Right lung (tissue), 2 donors: ENCODE measurements at regions not wholly inside any gene's neighbourhood (a gene's known extent, or its start where the extent isn't known, plus 50 kb on each side); places are given as distances from the start of the nearest gene placed in this dataset.
"Not testable (repeated sequence)": the region's sequence is repeated elsewhere in the genome, so short reads cannot be mapped to it uniquely, and the experiment has no call there.

Source experiments
- DNase-seq, 2 donors: peaks; one replicate each; pipeline ENCODE4 v3.0.0-alpha.2; 2013

GRCh38 chr6:155690820-155691219, 235.2 kb upstream of the NOX3 start:
- no peak for DNase-seq

- no peak for DNase-seq
These were observed 232.0 kb upstream of the NOX3 start for GRCh38 chr6:155687645-155688044.

DNA sequence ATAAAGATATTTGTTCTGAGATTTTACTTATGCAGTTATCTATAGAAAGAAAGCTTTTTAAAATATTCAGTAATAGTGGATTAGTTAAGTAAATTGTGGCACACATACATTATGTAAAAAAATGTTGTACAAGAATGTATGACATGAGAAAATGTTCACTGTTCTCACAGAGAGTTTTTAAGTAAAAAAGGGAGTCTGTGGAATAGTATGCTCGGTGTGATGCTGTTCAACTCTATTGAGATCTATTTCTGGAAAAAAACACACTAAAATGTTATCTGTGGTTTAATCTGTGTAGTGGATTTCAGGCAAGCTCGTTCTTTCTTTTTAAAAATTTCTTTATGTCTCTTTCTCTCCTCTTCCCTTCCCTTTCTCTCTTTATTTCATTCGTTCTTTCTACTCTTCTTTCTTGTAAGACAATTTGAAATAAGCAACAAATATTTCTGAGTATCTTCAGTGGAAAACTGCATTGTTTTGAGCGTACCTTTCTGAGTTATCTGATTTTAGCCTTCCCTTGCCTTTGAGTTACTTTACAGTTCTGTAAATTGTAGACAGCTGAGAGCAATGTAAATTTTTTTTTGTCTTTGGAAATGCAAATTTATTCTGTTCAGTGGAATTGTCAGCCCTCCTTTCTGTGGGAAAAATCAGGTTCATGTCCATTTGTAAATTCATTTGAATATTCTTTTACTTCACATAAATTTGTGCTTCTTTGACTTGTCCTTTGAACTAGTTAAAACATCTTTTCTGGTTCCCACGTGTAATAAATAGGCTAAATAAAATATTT, 229.0 kb upstream of the NOX3 start:
- DNase-seq: no peak

DNA sequence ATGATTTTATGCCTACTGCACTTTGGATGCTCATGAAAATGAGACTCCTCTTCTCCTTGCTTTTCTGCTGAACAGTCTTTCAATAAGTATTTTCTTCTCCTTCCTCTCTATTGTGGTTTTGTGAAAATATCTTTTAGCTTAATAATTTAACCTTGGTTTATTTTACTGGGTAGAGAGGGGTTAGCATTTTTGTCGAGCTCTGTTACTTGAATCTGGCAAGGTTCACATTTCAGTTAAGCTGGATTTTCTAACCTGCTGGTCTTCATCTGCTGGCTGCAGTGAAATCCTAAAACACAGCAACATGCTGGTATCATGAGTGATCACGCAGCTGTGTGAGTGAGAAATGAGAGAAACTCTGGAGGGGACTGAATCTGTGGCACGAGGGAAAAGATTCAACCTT, 222.7 kb upstream of the NOX3 start:
- no peak for DNase-seq

DNA sequence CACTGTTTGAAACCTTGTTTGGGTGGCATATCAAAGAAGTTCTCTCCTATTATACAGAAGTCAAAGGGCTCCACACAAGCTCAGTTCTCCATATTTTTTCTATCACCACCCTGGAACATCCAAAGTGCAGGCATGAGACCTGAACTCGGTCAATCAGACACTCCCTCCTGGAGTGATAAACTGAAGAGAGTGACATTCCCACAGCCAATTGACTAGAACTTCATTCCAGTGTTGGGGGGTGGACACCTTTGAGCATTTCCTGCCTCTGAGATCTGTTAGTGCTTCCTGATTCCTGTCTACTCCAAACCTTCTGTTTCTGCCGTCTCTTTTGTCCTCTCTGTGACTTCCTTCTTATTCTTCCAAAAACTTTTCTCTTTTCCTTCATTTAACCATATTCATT, 220.7 kb upstream of the NOX3 start:
- DNase-seq: no peak

DNA sequence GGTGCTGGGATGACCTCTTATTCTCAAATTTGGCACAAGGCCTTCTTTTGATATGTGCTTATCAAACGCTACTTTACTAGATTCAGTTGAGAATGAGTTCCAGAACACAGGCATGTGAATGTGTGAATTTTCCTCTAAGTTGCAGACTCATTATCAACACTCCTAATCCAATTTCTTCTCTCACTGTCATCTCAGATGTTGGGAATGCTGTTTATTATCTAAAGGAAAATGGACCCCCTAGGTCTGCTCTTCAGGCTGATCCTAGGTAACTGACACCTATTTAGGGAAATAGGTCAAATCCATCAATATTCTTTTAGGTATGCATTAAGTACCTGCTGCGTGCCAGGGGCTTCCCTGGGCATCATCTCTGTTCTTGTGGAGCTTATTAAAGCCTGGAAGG, 215.0 kb upstream of the NOX3 start:
- DNase-seq: no peak

GRCh38 chr6:155660251-155660977, 204.8 kb upstream of the NOX3 start:
- DNase-seq: no peak

- no peak for DNase-seq
These were observed 200.4 kb upstream of the NOX3 start for GRCh38 chr6:155656024-155656423.

DNA sequence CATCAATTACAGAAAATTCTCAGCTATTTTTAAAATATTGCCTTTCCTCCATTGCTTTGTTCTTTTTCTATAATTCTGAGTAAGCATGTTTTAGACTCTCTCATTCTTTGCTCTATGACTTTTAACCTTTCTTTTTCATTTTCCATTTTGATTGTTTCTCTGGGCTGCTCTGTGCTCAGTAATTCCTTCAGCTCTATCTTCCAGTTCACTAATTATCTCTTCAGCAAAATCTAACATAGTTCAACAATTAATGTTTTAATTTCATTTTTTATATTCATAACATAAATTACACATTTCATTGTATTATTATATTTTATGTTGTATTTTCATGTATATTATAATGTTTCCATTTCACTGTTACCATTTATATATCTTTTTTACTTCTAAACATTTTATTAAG, 198.8 kb upstream of the NOX3 start:
- DNase-seq: no peak

GRCh38 chr6:155648301-155648700, 192.7 kb upstream of the NOX3 start:
- DNase-seq: no peak

- DNase-seq: no peak
These were observed 191.7 kb upstream of the NOX3 start for GRCh38 chr6:155647354-155647753.

- DNase-seq: peak; percentile 41 to 46
These were observed 190.8 kb upstream of the NOX3 start for GRCh38 chr6:155646443-155646842.

GRCh38 chr6:155645325-155645724, 189.7 kb upstream of the NOX3 start:
- DNase-seq: no peak

GRCh38 chr6:155641603-155642002, 186.0 kb upstream of the NOX3 start:
- no peak for DNase-seq

DNA sequence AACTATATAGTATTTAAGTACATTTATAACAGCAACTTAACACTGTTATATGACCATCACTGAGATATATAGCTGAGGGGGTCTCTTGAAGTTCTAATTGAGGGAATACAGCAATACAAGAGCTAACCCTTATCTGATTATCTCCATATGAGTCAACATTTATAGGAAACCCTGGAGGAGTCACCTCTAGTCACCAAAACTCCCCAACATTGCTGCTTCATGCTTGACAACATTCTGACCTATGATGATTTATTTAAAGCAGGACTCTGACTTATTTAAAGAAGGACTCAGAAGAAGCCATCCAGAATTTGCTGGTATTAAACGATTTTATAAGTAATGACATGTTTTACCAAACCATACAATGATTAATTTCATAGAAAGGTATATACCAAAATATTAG, 182.6 kb upstream of the NOX3 start:
- DNase-seq: no peak

- DNase-seq: no peak
These were observed 179.8 kb upstream of the NOX3 start for GRCh38 chr6:155635416-155635815.

DNA sequence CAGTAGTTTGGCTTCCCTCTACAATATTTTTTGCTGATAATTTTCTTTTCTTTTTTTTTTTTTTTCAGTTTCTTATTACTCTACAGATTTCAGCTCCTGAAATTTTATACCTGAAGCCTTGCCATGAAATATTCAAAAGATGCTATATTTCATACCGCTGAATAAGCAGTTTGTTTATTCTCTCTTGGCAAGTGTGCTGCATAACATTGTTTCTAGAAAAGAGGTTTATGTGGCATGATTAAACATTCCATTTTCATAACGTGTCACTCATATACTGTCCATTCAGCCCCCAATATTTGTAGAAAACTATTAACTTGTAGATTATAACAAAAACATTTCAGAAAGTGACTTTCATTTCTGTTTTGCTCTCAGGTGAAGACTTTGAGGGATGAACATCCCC, 174.4 kb upstream of the NOX3 start:
- DNase-seq: no peak

- no peak for DNase-seq
These were observed 174.0 kb upstream of the NOX3 start for GRCh38 chr6:155629652-155630051.

DNA sequence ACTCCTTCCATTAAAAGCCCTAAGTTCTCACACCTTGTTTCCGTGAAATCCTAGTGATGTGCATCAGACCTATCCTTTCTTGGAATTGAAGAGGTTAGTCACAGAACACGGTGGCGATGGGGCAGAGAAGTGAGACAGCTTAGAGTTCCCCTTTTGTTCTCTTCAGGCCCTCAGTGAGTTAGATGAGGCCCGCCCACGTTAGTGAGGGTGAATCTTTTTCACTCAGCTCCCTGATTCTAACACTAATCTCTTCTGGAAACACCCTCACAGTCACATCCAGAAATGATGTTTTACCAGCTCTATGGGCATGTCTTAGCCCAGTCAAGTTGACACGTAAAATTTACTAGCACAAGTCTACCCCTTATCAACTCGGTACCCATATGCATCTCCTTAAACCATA, 172.7 kb upstream of the NOX3 start:
- DNase-seq: no peak

- not testable (repeated sequence) for DNase-seq
These were observed 172.1 kb upstream of the NOX3 start for GRCh38 chr6:155627722-155628212.

DNA sequence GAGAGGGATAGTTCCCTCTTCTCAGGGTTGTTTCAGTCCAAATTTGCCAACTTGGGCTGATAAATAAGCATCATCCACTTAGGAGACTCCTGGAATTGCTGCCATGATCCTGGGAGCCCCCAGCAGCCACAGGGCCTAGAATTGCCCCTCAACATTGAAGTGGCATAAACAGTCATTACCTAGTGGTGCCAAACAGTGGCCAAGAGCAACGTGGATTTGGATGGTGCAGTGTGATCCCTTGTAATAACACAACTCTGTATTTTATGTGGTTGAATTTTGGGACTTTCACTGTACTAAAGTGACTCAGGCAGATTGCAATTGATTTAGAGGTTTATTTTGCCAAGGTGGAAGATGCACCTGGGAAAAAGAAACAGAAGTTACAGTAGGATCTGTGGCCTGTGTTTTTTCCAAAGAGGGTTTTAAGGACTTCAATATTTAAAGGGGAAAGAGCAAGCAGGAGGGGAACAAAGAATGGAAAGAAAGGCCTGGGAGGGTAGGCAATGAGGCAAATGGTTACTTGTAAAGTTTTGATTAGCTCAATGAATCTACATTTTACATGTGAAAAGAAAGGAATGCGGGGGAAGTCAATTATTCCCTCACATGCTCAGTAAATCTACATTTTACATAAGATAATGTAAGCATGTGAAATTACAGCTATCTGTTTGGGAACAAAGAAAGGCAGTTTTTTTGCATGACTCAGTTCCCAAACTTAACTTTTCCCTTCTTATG, 168.0 kb upstream of the NOX3 start:
- no peak for DNase-seq

DNA sequence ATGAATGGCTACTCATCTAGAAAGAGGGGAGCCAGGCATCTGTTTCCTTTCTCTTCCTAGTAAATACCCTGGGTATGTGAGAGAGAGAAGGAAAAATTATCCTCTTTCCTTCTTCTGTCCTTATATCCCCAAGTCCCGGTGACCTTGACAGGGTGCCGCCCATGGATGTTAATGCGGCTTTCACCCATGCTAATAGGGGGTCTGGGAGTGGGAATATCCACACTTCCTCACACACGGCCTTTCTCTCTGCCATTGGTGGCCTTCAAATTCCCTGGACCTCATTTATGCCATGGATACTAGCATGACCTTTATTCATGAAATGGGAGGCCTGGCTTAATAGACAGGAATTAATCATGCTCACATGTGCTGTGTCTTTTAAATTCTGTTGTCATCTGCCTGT, 159.0 kb upstream of the NOX3 start:
- no peak for DNase-seq

DNA sequence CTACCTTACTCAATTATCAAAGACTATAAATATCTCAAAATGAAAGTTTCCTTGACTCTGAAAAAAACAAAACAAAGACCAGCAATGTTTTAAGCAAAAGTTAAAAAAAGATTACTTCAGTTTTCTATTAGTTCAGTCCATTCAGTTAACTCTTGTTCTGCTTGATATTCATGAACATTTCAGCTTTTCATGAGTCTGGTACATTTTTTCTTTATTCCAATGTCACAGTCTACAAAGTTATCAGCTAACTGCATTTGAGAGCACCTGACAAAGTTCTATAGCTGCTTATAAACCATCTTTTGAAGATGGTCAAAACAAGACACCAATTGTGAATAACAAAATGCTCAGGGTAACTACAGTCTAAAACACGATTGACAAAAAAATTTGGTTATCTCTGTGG, 156.1 kb upstream of the NOX3 start:
- DNase-seq: no peak
